Stimulated activated naive CD8-positive, alpha-beta T cell treated with anti-CD3 and anti-CD28 coated beads, Interleukin-15, Interleukin-2, amounts not matched to agents 100 ng/mL and 50 ng/mL, for 24 hours (primary cell): ENCODE measurements at regions not wholly inside any gene's neighbourhood (a gene's known extent, or its start where the extent isn't known, plus 50 kb on each side); places are given as distances from the start of the nearest gene placed in this dataset.

Experiments
- H3K27ac Mint-ChIP-seq: one replicate; pipeline ENCODE4 v1.8.0; 2021; ENCODE audit warnings: mild to moderate bottlenecking, mixed read lengths
- H3K27me3 Mint-ChIP-seq: one replicate; pipeline ENCODE4 v1.8.0; 2021; ENCODE audit warnings: mixed read lengths
- H3K36me3 Mint-ChIP-seq: one replicate; pipeline ENCODE4 v1.8.0; 2021; ENCODE audit warnings: low read depth, mixed read lengths
- H3K4me1 Mint-ChIP-seq: one replicate; pipeline ENCODE4 v1.8.0; 2021; ENCODE audit warnings: low read depth, mixed read lengths
- H3K4me3 Mint-ChIP-seq: one replicate; pipeline ENCODE4 v1.8.0; 2021; ENCODE audit warnings: mild to moderate bottlenecking, mixed read lengths
- H3K9me3 Mint-ChIP-seq: one replicate; pipeline ENCODE4 v1.8.0; 2021; ENCODE audit warnings: mixed read lengths

- Mint-ChIP-seq H3K27me3 (peaks cover 4% of the 10 kb centered on the region), H3K9me3 (no peaks in the 10 kb centered on the region), H3K4me3 (no peak overlapping the region), H3K27ac (no peak overlapping the region), H3K36me3 (no peaks in the 10 kb centered on the region), H3K4me1 (no peaks in the 10 kb centered on the region)
Observed at GRCh38 chr15:77782691-77783090, 150.0 kb upstream of the LINGO1 start.

- no peak overlapping the region for H3K4me3 Mint-ChIP-seq
- no peaks in the 10 kb centered on the region for H3K4me1 Mint-ChIP-seq
- no peaks in the 10 kb centered on the region for H3K9me3 Mint-ChIP-seq
- peaks cover 4% of the 10 kb centered on the region for H3K27me3 Mint-ChIP-seq
- H3K27ac Mint-ChIP-seq, result no peak overlapping the region
- H3K36me3 Mint-ChIP-seq, result no peaks in the 10 kb centered on the region
Observed at GRCh38 chr15:77781946-77782240, 149.2 kb upstream of the LINGO1 start.

GRCh38 chr15:77781151-77781945, 148.6 kb upstream of the LINGO1 start:
- Mint-ChIP-seq H3K4me3 (no peak overlapping the region), H3K4me1 (no peaks in the 10 kb centered on the region), H3K9me3 (no peaks in the 10 kb centered on the region), H3K27me3 (peaks cover 4% of the 10 kb centered on the region), H3K36me3 (no peaks in the 10 kb centered on the region), H3K27ac (no peak overlapping the region)

- no peaks in the 10 kb centered on the region for H3K9me3 Mint-ChIP-seq
- no peak overlapping the region for H3K4me3 Mint-ChIP-seq
Observed at GRCh38 chr15:77778802-77779201, 146.1 kb upstream of the LINGO1 start.

GRCh38 chr15:77775837-77776236, 143.1 kb upstream of the LINGO1 start:
- Mint-ChIP-seq H3K27me3 (no peaks in the 10 kb centered on the region), H3K4me1 (no peaks in the 10 kb centered on the region), H3K36me3 (no peaks in the 10 kb centered on the region), H3K4me3 (no peak overlapping the region), H3K9me3 (no peaks in the 10 kb centered on the region), H3K27ac (no peak overlapping the region)

More at GRCh38 chr15:77778802-77779201, 146.1 kb upstream of the LINGO1 start:
- H3K27me3 Mint-ChIP-seq, result peaks cover 4% of the 10 kb centered on the region
- H3K36me3 Mint-ChIP-seq, result no peaks in the 10 kb centered on the region
- H3K4me1 Mint-ChIP-seq, result no peaks in the 10 kb centered on the region
- H3K27ac Mint-ChIP-seq, result no peak overlapping the region

- no peaks in the 10 kb centered on the region for H3K9me3 Mint-ChIP-seq
- no peaks in the 10 kb centered on the region for H3K36me3 Mint-ChIP-seq
- no peaks in the 10 kb centered on the region for H3K4me1 Mint-ChIP-seq
- no peaks in the 10 kb centered on the region for H3K27me3 Mint-ChIP-seq
- H3K27ac Mint-ChIP-seq, result no peak overlapping the region
- no peak overlapping the region for H3K4me3 Mint-ChIP-seq
Observed at GRCh38 chr15:77775373-77775772, 142.7 kb upstream of the LINGO1 start.

- Mint-ChIP-seq H3K27me3 (no peaks in the 10 kb centered on the region), H3K4me3 (no peak overlapping the region), H3K9me3 (no peaks in the 10 kb centered on the region), H3K27ac (no peak overlapping the region), H3K4me1 (no peaks in the 10 kb centered on the region), H3K36me3 (no peaks in the 10 kb centered on the region)
Observed at GRCh38 chr15:77774350-77774749, 141.6 kb upstream of the LINGO1 start.

GRCh38 chr15:77773903-77774302, 141.2 kb upstream of the LINGO1 start:
- Mint-ChIP-seq H3K4me3 (no peak overlapping the region), H3K9me3 (no peaks in the 10 kb centered on the region)

GRCh38 chr15:77772641-77773402, 140.1 kb upstream of the LINGO1 start:
- H3K27me3 Mint-ChIP-seq, result no peaks in the 10 kb centered on the region
- H3K27ac Mint-ChIP-seq, result no peak overlapping the region
- H3K4me1 Mint-ChIP-seq, result no peaks in the 10 kb centered on the region
- H3K36me3 Mint-ChIP-seq, result no peaks in the 10 kb centered on the region
- H3K4me3 Mint-ChIP-seq, result no peak overlapping the region
- no peaks in the 10 kb centered on the region for H3K9me3 Mint-ChIP-seq

More at GRCh38 chr15:77773903-77774302, 141.2 kb upstream of the LINGO1 start:
- Mint-ChIP-seq H3K27me3 (no peaks in the 10 kb centered on the region), H3K4me1 (no peaks in the 10 kb centered on the region), H3K27ac (no peak overlapping the region), H3K36me3 (no peaks in the 10 kb centered on the region)

- H3K4me3 Mint-ChIP-seq, result no peak overlapping the region
- no peak overlapping the region for H3K27ac Mint-ChIP-seq
- H3K27me3 Mint-ChIP-seq, result peaks cover 1% of the 10 kb centered on the region
- no peaks in the 10 kb centered on the region for H3K4me1 Mint-ChIP-seq
- H3K36me3 Mint-ChIP-seq, result no peaks in the 10 kb centered on the region
- H3K9me3 Mint-ChIP-seq, result no peaks in the 10 kb centered on the region
Observed at GRCh38 chr15:77771616-77772015, 138.9 kb upstream of the LINGO1 start.

- Mint-ChIP-seq H3K27ac (no peak overlapping the region), H3K4me3 (no peak overlapping the region), H3K36me3 (no peaks in the 10 kb centered on the region), H3K4me1 (no peaks in the 10 kb centered on the region), H3K9me3 (no peaks in the 10 kb centered on the region), H3K27me3 (peaks cover 10% of the 10 kb centered on the region)
Observed at GRCh38 chr15:77769700-77770099, 137.0 kb upstream of the LINGO1 start.

- Mint-ChIP-seq H3K27me3 (peaks cover 12% of the 10 kb centered on the region), H3K4me1 (no peaks in the 10 kb centered on the region), H3K9me3 (no peaks in the 10 kb centered on the region), H3K36me3 (no peaks in the 10 kb centered on the region), H3K27ac (no peak overlapping the region), H3K4me3 (no peak overlapping the region)
Observed at GRCh38 chr15:77768521-77769078, 135.9 kb upstream of the LINGO1 start.

- H3K27ac Mint-ChIP-seq, result no peak overlapping the region
- H3K36me3 Mint-ChIP-seq, result no peaks in the 10 kb centered on the region
- peaks cover 12% of the 10 kb centered on the region for H3K27me3 Mint-ChIP-seq
- H3K9me3 Mint-ChIP-seq, result no peaks in the 10 kb centered on the region
- H3K4me3 Mint-ChIP-seq, result no peak overlapping the region
- H3K4me1 Mint-ChIP-seq, result no peaks in the 10 kb centered on the region
Observed at GRCh38 chr15:77768107-77768506, 135.4 kb upstream of the LINGO1 start.

GRCh38 chr15:77764095-77764494, 131.4 kb upstream of the LINGO1 start:
- Mint-ChIP-seq H3K4me3 (no peak overlapping the region), H3K27ac (no peak overlapping the region), H3K4me1 (no peaks in the 10 kb centered on the region), H3K27me3 (peaks cover 17% of the 10 kb centered on the region), H3K36me3 (no peaks in the 10 kb centered on the region), H3K9me3 (no peaks in the 10 kb centered on the region)

- no peaks in the 10 kb centered on the region for H3K36me3 Mint-ChIP-seq
- no peak overlapping the region for H3K27ac Mint-ChIP-seq
- H3K4me3 Mint-ChIP-seq, result no peak overlapping the region
- no peaks in the 10 kb centered on the region for H3K4me1 Mint-ChIP-seq
- H3K27me3 Mint-ChIP-seq, result peaks cover 17% of the 10 kb centered on the region
- no peaks in the 10 kb centered on the region for H3K9me3 Mint-ChIP-seq
Observed at GRCh38 chr15:77762747-77763355, 130.1 kb upstream of the LINGO1 start.
